ENCODE measurements at regions not wholly inside any gene's neighbourhood (a gene's known extent, or its start where the extent isn't known, plus 50 kb on each side); places are given as distances from the start of the nearest gene placed in this dataset.

- H3K36me3 ChIP-seq, result no peaks in the 10 kb centered on the region
- H3K4me1 ChIP-seq, result peaks cover 8 to 41% (median 29%) of the 10 kb centered on the region in 9 donors
- no peak overlapping the region for H3K27ac ChIP-seq
- WGBS, 2 donors, result 12 to 19% methylated on average over 41 of the region's 41 CpGs
- H3K4me3 ChIP-seq, result no peak overlapping the region
- intact Hi-C loops (cut with DNase I), result no loop called here
- ATAC-seq, result no peak
- H3K9me3 ChIP-seq, result no peaks in the 10 kb centered on the region
- DNase-seq, result no peak
- H3K27me3 ChIP-seq, result peaks cover 17 to 100% (median 100%) of the 10 kb centered on the region in 7 donors
- no peak for TF ChIP-seq CTCF (IDR thresholded peaks at IDR 0.05)
Measured at GRCh38 chr4:41878170-41878969, 56.9 kb upstream of the TMEM33 start.

- 51 to 59% methylated on average over 7 of the region's 7 CpGs for WGBS, 2 donors
- no peak for TF ChIP-seq CTCF (IDR thresholded peaks at IDR 0.05)
- Histone ChIP-seq H3K4me1 (peaks cover 8 to 38% (median 26%) of the 10 kb centered on the region in 9 donors), H3K27me3 (peaks cover 22 to 100% (median 100%) of the 10 kb centered on the region in 7 donors), H3K4me3 (no peak overlapping the region), H3K36me3 (no peaks in the 10 kb centered on the region), H3K27ac (no peak overlapping the region), H3K9me3 (no peaks in the 10 kb centered on the region)
- no peak for DNase-seq
- intact Hi-C loops (cut with DNase I), result no loop called here
- peak in 1 of 8 donors; percentile 12 for ATAC-seq
Measured at GRCh38 chr4:41877020-41877796, 58.0 kb upstream of the TMEM33 start.

- ATAC-seq (no peak), DNase-seq (no peak)
- intact Hi-C loops (cut with DNase I), result no loop called here
- Histone ChIP-seq H3K4me1 (peaks cover 0 to 17% (median 6%) of the 10 kb centered on the region in 9 donors), H3K9me3 (no peaks in the 10 kb centered on the region), H3K27ac (no peak overlapping the region), H3K36me3 (no peaks in the 10 kb centered on the region), H3K27me3 (peaks cover 14 to 100% (median 99%) of the 10 kb centered on the region in 7 donors), H3K4me3 (no peak overlapping the region)
- TF ChIP-seq CTCF (IDR thresholded peaks at IDR 0.05), result no peak
Measured at GRCh38 chr4:41874873-41875272, 60.4 kb upstream of the TMEM33 start.

GRCh38 chr4:41874398-41874797 lies 60.8 kb upstream of the TMEM33 start:
- Histone ChIP-seq H3K4me1 (peaks cover 0 to 17% (median 6%) of the 10 kb centered on the region in 9 donors), H3K4me3 (no peak overlapping the region), H3K9me3 (no peaks in the 10 kb centered on the region), H3K27me3 (peaks cover 14 to 100% (median 99%) of the 10 kb centered on the region in 7 donors), H3K36me3 (no peaks in the 10 kb centered on the region), H3K27ac (no peak overlapping the region)
- no peak for DNase-seq
- no peak for ATAC-seq
- intact Hi-C loops (cut with DNase I), result no loop called here
- TF ChIP-seq CTCF (IDR thresholded peaks at IDR 0.05), result no peak
- 34 to 50% methylated on average over 7 of the region's 7 CpGs for WGBS, 2 donors
